GM23248 (cell line): ENCODE measurements at regions not wholly inside any gene's neighbourhood (a gene's known extent, or its start where the extent isn't known, plus 50 kb on each side); places are given as distances from the start of the nearest gene placed in this dataset.
"Not testable (repeated sequence)": the region's sequence is repeated elsewhere in the genome, so short reads cannot be mapped to it uniquely, and the experiment has no call there.

Source experiments
- EZH2 ChIP-seq: fragments of 200-600 bp; sonication (generic); IDR thresholded peaks from 2 replicates; pipeline ENCODE4 v1.6.1; 2018; ENCODE audit warnings: antibody characterized with exemption, mild to moderate bottlenecking; ENCODE audit not compliant: insufficient read depth, poor library complexity, severe bottlenecking
- EZH2phosphoT487 ChIP-seq: fragments of 200-600 bp; sonication (generic); IDR thresholded peaks from 2 replicates; pipeline ENCODE4 v1.6.1; 2018; ENCODE audit warnings: antibody characterized with exemption, moderate library complexity, mild to moderate bottlenecking, low read depth; ENCODE audit not compliant: insufficient read depth

GRCh38 chr1:30130566-30130965 is 592.8 kb downstream of the MATN1 start:
- not testable (repeated sequence) for TF ChIP-seq EZH2phosphoT487, EZH2
